GM21737 (cell line): ENCODE measurements at regions not wholly inside any gene's neighbourhood (a gene's known extent, or its start where the extent isn't known, plus 50 kb on each side); places are given as distances from the start of the nearest gene placed in this dataset.
"Not testable (repeated sequence)": the region's sequence is repeated elsewhere in the genome, so short reads cannot be mapped to it uniquely, and the experiment has no call there.

Experiments used
- ATAC-seq: cut with Tn5 transposase; IDR thresholded peaks from one replicate; pipeline ENCODE4 v1.9.1; 2021; ENCODE audit warnings: mild to moderate bottlenecking, moderate library complexity; ENCODE audit not compliant: unreplicated experiment

GRCh38 chr5:177863822-177864446 lies 81.2 kb upstream of the FAM153A start:
- ATAC-seq: not testable (repeated sequence)

GRCh38 chr5:177857642-177858200 lies 75.0 kb upstream of the FAM153A start:
- ATAC-seq: not testable (repeated sequence)

- ATAC-seq: not testable (repeated sequence)
Observed at GRCh38 chr5:177856474-177856873, 73.8 kb upstream of the FAM153A start.

GRCh38 chr5:177847914-177848313 lies 65.2 kb upstream of the FAM153A start:
- not testable (repeated sequence) for ATAC-seq

- not testable (repeated sequence) for ATAC-seq
Observed at GRCh38 chr5:177846598-177846997, 63.9 kb upstream of the FAM153A start.

GRCh38 chr5:177845906-177846305 lies 63.2 kb upstream of the FAM153A start:
- ATAC-seq: not testable (repeated sequence)

- not testable (repeated sequence) for ATAC-seq
Observed at GRCh38 chr5:177836191-177836590, 53.5 kb upstream of the FAM153A start.
